Naive thymus-derived CD4-positive, alpha-beta T cell (primary cell): ENCODE measurements at regions not wholly inside any gene's neighbourhood (a gene's known extent, or its start where the extent isn't known, plus 50 kb on each side); places are given as distances from the start of the nearest gene placed in this dataset.

Source experiments
- ATAC-seq: fragments of 150-1000 bp; cut with Tn5 transposase; 2 replicates; pipeline ENCODE4 v1.10.0; 2021; ENCODE audit warnings: mild to moderate bottlenecking, moderate library complexity
- CTCF ChIA-PET: fragments of 350-600 bp; sonication (Branson Sonifier 250); formaldehyde crosslinking; loops from one replicate; lab custom pipeline; 2021; ENCODE audit warnings: antibody characterized with exemption; lab: Charles Lee
- POLR2A ChIA-PET: fragments of 350-600 bp; sonication (Branson Sonifier 250); formaldehyde crosslinking; loops from one replicate; lab custom pipeline; 2021; ENCODE audit warnings: antibody characterized with exemption, inconsistent platforms; lab: Charles Lee
- DNase-seq, 9 donors: peaks; one replicate each; pipeline versions ENCODE4 v3.0.0 to v3.0.0-alpha.2; 2020 to 2022; ENCODE audit warnings: mixed read lengths in 1 of 9
- H3K27ac ChIP-seq: one replicate; pipeline ENCODE4 v1.7.0; 2013; ENCODE audit warnings: mild to moderate bottlenecking, low read depth, low read length, moderate library complexity
- H3K27me3 ChIP-seq, 2 donors: one replicate each; pipeline ENCODE4 v1.7.0; 2013; ENCODE audit warnings: low read length in 2 of 2, mild to moderate bottlenecking in 2 of 2, moderate library complexity in 2 of 2; ENCODE audit not compliant: control insufficient read depth in 2 of 2, insufficient read depth in 2 of 2
- H3K36me3 ChIP-seq, 3 experiments: 1 replicate in 2 of 3; 2 replicates in 1 of 3; pipeline ENCODE4 v1.7.0; 2013; ENCODE audit warnings: low read length in 3 of 3, mild to moderate bottlenecking in 3 of 3, moderate library complexity in 1 of 3; ENCODE audit not compliant: insufficient read depth in 3 of 3, control insufficient read depth in 2 of 3
- H3K4me1 ChIP-seq, 2 donors: one replicate each; pipeline ENCODE4 v1.7.0; 2013; ENCODE audit warnings: low read length in 2 of 2, mild to moderate bottlenecking in 2 of 2, moderate library complexity in 1 of 2; ENCODE audit not compliant: control insufficient read depth in 2 of 2, insufficient read depth in 2 of 2
- H3K4me3 ChIP-seq: 2 replicates; pipeline ENCODE4 v1.7.0; 2013; ENCODE audit warnings: mild to moderate bottlenecking, low read length
- H3K9me3 ChIP-seq, 3 experiments: 1 replicate in 2 of 3; 2 replicates in 1 of 3; pipeline ENCODE4 v1.7.0; 2013; ENCODE audit warnings: low read length in 3 of 3; ENCODE audit not compliant: control insufficient read depth in 2 of 3
- H3K27ac Mint-ChIP-seq, 9 donors: one replicate each; pipeline ENCODE4 v1.8.0; 2020 to 2022; ENCODE audit warnings: mixed read lengths in 9 of 9, mild to moderate bottlenecking in 8 of 9, moderate library complexity in 5 of 9, inconsistent platforms in 2 of 9
- H3K27me3 Mint-ChIP-seq, 5 donors: one replicate each; pipeline ENCODE4 v1.8.0; 2021 to 2022; ENCODE audit warnings: mixed read lengths in 5 of 5, mild to moderate bottlenecking in 1 of 5
- H3K36me3 Mint-ChIP-seq, 5 donors: one replicate each; pipeline ENCODE4 v1.8.0; 2020 to 2022; ENCODE audit warnings: mixed read lengths in 5 of 5, mild to moderate bottlenecking in 3 of 5, inconsistent platforms in 1 of 5
- H3K4me1 Mint-ChIP-seq, 7 donors: one replicate each; pipeline ENCODE4 v1.8.0; 2020 to 2022; ENCODE audit warnings: mixed read lengths in 7 of 7, mild to moderate bottlenecking in 3 of 7, inconsistent platforms in 1 of 7
- H3K4me3 Mint-ChIP-seq, 10 donors: one replicate each; pipeline ENCODE4 v1.8.0; 2020 to 2022; ENCODE audit warnings: mild to moderate bottlenecking in 10 of 10, mixed read lengths in 10 of 10, moderate library complexity in 6 of 10, inconsistent platforms in 2 of 10
- H3K9me3 Mint-ChIP-seq, 11 donors: one replicate each; pipeline ENCODE4 v1.8.0; 2020 to 2022; ENCODE audit warnings: mixed read lengths in 11 of 11, mild to moderate bottlenecking in 4 of 11, inconsistent platforms in 1 of 11, moderate library complexity in 1 of 11
- intact Hi-C, 2 donors: fragments of 100-400 bp; cut with micrococcal nuclease; formaldehyde crosslinking; loops; one replicate each; pipeline ENCODE4 v1.15.1; 2023

DNA sequence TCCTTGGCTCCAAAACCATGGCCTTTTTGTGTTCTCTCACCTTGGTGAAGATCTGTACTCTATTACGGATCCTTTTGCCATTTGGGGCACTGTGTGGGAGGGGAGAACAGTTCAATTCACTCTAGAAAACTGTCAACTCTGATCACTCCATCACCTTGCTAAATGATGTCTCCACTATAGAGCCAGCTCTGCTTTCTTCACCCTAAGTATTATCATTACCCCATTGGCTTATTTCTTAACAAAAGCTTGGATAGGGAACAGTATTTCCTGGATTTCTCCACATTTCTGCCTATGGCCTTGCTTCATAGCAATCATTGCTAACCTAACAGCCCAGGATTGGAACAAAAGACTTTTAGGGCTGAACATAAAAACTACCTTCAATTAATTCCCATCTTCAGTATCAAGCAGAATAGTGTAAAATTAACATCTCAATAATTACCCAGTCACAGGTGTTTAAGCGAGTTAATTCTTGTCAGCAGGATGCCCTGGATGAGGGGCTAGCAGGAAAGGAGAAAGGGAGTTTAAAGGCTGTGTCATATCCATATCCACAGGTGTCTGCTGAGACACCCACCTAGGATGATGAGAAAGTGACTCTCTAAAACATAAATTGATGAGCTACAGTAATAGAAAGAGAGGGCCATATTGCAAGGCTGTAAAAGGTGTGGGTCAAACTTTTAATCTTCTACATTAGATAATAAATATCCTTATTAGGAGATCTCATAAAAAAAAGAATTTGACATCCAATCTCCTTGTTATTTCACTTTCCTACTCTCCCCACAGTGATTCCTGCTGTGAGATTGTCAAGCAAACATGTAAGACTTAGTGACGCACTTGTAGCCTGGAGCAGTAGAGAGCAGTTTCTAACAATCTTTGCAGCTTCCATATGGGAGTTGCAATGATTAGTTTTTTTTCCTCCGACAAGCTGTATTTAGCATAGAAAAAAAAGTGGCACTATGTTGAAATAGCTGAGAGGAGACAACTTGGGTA is 589.5 kb upstream of the NXPH2 start:
- ATAC-seq (no peak), DNase-seq (no peak)
- Mint-ChIP-seq H3K4me3 (no peak overlapping the region), H3K4me1 (no peaks in the 10 kb centered on the region), H3K36me3 (no peaks in the 10 kb centered on the region), H3K27me3 (no peaks in the 10 kb centered on the region), H3K9me3 (peaks cover 0 to 20% (median 9%) of the 10 kb centered on the region in 11 donors), H3K27ac (no peak overlapping the region)
- Histone ChIP-seq H3K36me3 (no peaks in the 10 kb centered on the region), H3K4me1 (no peaks in the 10 kb centered on the region), H3K27ac (no peak overlapping the region), H3K9me3 (no peaks in the 10 kb centered on the region), H3K4me3 (no peak overlapping the region), H3K27me3 (no peaks in the 10 kb centered on the region)
- intact Hi-C loops = no loop called here
- POLR2A ChIA-PET = no interaction called here
- CTCF ChIA-PET = no interaction called here

DNA sequence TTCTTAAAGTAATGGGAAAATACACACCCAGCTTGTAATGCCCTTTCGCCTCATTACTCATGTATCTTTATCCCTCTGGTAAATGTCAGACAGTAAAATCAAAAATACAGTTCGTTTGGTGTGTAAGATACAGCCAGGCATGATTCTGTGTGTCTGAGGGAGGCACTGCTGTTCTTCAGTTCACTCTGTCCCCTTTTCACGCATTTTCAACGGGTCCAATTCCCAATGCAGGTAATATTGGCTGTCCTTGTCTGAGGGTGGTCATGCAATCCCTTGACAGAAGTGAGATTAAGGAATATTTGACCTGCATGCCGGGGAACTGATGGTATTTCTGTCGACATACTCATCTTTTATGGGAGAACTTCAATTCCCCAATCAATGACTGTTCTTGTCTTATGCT is 587.2 kb upstream of the NXPH2 start:
- intact Hi-C loops = no loop called here
- Histone ChIP-seq H3K4me1 (no peaks in the 10 kb centered on the region), H3K36me3 (no peaks in the 10 kb centered on the region), H3K9me3 (no peaks in the 10 kb centered on the region), H3K4me3 (no peak overlapping the region), H3K27me3 (no peaks in the 10 kb centered on the region), H3K27ac (no peak overlapping the region)
- H3K4me1 Mint-ChIP-seq = no peaks in the 10 kb centered on the region
- H3K27me3 Mint-ChIP-seq = no peaks in the 10 kb centered on the region
- no peak overlapping the region for H3K4me3 Mint-ChIP-seq
- H3K36me3 Mint-ChIP-seq = no peaks in the 10 kb centered on the region
- ATAC-seq (no peak), DNase-seq (no peak)
- no peak overlapping the region for H3K27ac Mint-ChIP-seq
- ChIA-PET CTCF (no interaction called here), POLR2A (no interaction called here)
- H3K9me3 Mint-ChIP-seq = peaks cover 5 to 29% (median 9%) of the 10 kb centered on the region in 11 donors

DNA sequence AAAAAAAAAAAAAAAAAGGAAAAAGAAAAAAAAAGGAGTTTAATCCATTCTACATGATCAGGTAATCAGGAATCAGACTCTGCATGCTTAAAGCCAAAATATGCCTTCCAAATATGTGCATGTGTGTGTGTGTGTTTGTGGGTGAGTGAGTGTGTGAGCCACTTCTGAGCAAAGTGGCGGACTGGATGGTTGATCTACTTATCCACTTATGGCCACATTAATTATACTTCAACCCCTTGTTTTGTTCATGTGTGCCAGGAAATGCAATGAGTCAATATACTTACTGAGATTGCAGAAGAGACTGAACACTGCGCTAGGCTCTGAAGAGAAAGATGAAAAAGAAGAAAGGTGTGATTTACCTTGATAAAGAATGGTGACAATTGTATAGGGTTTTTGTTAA is 586.5 kb upstream of the NXPH2 start:
- CTCF ChIA-PET = no interaction called here

DNA sequence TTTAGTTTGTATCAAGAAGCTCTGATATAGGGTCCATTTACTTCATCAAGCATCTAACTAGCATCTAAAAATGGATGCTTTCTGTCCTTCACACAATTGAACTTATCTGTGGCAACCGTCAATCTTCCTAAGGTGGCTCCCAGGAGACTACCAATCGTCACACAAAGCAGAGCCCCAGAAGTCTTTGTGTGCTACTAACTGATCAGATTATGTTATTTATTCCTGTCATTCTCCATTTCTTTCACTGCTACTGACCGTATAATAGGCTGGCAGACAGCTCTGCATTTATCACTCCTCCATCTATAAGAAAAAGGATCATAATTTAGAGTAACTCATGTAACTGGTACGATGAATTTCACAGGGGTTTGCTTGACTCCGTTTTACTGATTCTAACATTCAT is 585.0 kb upstream of the NXPH2 start:
- Histone ChIP-seq H3K4me1 (no peaks in the 10 kb centered on the region), H3K9me3 (no peaks in the 10 kb centered on the region), H3K27ac (no peak overlapping the region), H3K36me3 (no peaks in the 10 kb centered on the region), H3K27me3 (no peaks in the 10 kb centered on the region), H3K4me3 (no peak overlapping the region)
- Mint-ChIP-seq H3K9me3 (peaks cover 3 to 19% (median 6%) of the 10 kb centered on the region in 11 donors), H3K36me3 (no peaks in the 10 kb centered on the region), H3K27ac (no peak overlapping the region), H3K4me1 (no peaks in the 10 kb centered on the region), H3K27me3 (no peaks in the 10 kb centered on the region), H3K4me3 (no peak overlapping the region)
- CTCF ChIA-PET = no interaction called here
- intact Hi-C loops = no loop called here
- POLR2A ChIA-PET = no interaction called here
- DNase-seq = no peak
- no peak for ATAC-seq

More for the DNA sequence above, 586.5 kb upstream of the NXPH2 start:
- POLR2A ChIA-PET = no interaction called here
- no peaks in the 10 kb centered on the region for H3K36me3 Mint-ChIP-seq
- Histone ChIP-seq H3K27ac (no peak overlapping the region), H3K9me3 (no peaks in the 10 kb centered on the region), H3K4me1 (no peaks in the 10 kb centered on the region), H3K27me3 (no peaks in the 10 kb centered on the region), H3K4me3 (no peak overlapping the region), H3K36me3 (no peaks in the 10 kb centered on the region)
- H3K9me3 Mint-ChIP-seq = peaks cover 5 to 30% (median 9%) of the 10 kb centered on the region in 11 donors
- no peak overlapping the region for H3K4me3 Mint-ChIP-seq
- no peak for DNase-seq
- no peaks in the 10 kb centered on the region for H3K4me1 Mint-ChIP-seq
- H3K27me3 Mint-ChIP-seq = no peaks in the 10 kb centered on the region
- intact Hi-C loops = no loop called here
- no peak overlapping the region for H3K27ac Mint-ChIP-seq
- ATAC-seq = no peak

DNA sequence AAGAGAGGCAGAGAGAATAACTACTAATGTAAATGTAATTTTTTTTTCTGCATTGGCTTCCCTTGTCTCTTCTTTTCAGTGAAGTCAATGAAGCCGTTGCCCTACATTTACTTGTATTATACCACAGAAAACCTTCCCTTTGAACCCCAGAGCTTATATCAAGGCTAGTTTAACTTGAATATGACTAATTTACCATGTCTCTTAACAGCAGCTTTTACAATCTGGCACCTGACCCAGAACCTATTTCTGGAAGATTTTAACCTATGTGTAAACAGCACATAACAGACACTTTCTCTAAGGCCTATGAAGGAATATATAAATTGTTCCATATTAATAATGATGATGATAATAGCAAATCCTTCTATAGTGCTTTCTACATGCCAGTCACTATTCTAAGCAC is 580.5 kb upstream of the NXPH2 start:
- no peak overlapping the region for H3K4me3 Mint-ChIP-seq
- Histone ChIP-seq H3K36me3 (no peaks in the 10 kb centered on the region), H3K4me3 (no peak overlapping the region), H3K27ac (no peak overlapping the region), H3K9me3 (no peaks in the 10 kb centered on the region), H3K27me3 (no peaks in the 10 kb centered on the region), H3K4me1 (no peaks in the 10 kb centered on the region)
- CTCF ChIA-PET = no interaction called here
- H3K36me3 Mint-ChIP-seq = no peaks in the 10 kb centered on the region
- H3K9me3 Mint-ChIP-seq = peaks cover 0 to 20% (median 5%) of the 10 kb centered on the region in 11 donors
- no peaks in the 10 kb centered on the region for H3K27me3 Mint-ChIP-seq
- no peaks in the 10 kb centered on the region for H3K4me1 Mint-ChIP-seq
- no peak overlapping the region for H3K27ac Mint-ChIP-seq
- intact Hi-C loops = no loop called here
- ATAC-seq (no peak), DNase-seq (no peak)
- POLR2A ChIA-PET = no interaction called here

DNA sequence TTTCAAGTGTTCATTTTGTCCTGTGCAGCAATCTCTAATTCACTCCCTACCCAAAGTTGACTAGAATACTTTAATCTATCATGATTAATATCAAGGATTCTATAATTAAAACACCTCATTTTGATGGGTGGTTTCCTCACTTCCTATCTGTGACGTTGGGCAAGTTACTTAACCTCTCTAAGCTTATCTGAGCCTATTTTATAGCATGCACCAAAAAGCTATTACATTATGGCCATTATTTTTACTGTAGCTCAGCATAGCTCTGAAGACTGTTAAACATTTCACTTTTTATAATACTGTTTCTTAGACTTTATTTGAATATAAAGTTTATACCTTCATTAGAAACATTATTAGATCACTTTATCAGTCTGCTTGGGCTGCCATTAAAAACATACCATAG is 579.6 kb upstream of the NXPH2 start:
- Histone ChIP-seq H3K4me3 (no peak overlapping the region), H3K9me3 (no peaks in the 10 kb centered on the region), H3K4me1 (no peaks in the 10 kb centered on the region), H3K27me3 (no peaks in the 10 kb centered on the region), H3K36me3 (no peaks in the 10 kb centered on the region), H3K27ac (no peak overlapping the region)
- Mint-ChIP-seq H3K27ac (no peak overlapping the region), H3K36me3 (no peaks in the 10 kb centered on the region), H3K4me3 (no peak overlapping the region), H3K4me1 (no peaks in the 10 kb centered on the region), H3K27me3 (no peaks in the 10 kb centered on the region), H3K9me3 (peaks cover 0 to 20% (median 5%) of the 10 kb centered on the region in 11 donors)
- ATAC-seq (no peak), DNase-seq (no peak)
- ChIA-PET POLR2A (no interaction called here), CTCF (no interaction called here)
- intact Hi-C loops = no loop called here

DNA sequence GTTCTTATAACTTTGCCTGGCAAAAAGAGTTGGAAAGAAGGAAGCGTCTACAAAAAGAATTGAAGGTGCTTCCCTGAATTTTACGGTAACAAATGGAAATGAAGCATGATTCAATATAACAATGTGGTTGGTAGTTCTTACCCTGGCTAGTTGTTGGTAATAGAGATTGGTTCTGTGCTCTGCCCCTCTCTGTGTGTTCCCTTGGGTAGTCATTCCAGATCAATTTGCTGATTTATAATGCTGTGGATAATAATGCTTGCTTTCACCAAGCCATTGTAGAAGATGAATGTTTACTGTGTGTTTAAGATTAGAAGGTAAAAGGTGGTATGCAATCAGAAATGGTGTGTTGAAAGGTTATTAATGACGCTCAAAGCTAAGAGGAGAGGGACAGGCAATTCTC is 577.8 kb upstream of the NXPH2 start:
- CTCF ChIA-PET = no interaction called here
- Mint-ChIP-seq H3K27me3 (no peaks in the 10 kb centered on the region), H3K9me3 (peaks cover 0 to 24% (median 9%) of the 10 kb centered on the region in 11 donors), H3K4me1 (no peaks in the 10 kb centered on the region), H3K4me3 (no peak overlapping the region), H3K36me3 (peaks cover 0 to 4% (median 0%) of the 10 kb centered on the region in 5 donors), H3K27ac (no peak overlapping the region)
- Histone ChIP-seq H3K36me3 (no peaks in the 10 kb centered on the region), H3K4me1 (no peaks in the 10 kb centered on the region), H3K27ac (no peak overlapping the region), H3K27me3 (no peaks in the 10 kb centered on the region), H3K4me3 (no peak overlapping the region), H3K9me3 (no peaks in the 10 kb centered on the region)
- DNase-seq (no peak), ATAC-seq (no peak)
- POLR2A ChIA-PET = no interaction called here
- intact Hi-C loops = no loop called here
